Colonic mucosa (tissue), 4 donors: ENCODE measurements at regions not wholly inside any gene's neighbourhood (a gene's known extent, or its start where the extent isn't known, plus 50 kb on each side); places are given as distances from the start of the nearest gene placed in this dataset.

Experiments used
- DNase-seq: peaks from one replicate; pipeline ENCODE4 v3.0.0-alpha.2; 2020
- H3K27ac ChIP-seq: fragments of 200-600 bp; one replicate; pipeline ENCODE4 v1.8.0; 2021
- H3K27me3 ChIP-seq: fragments of 200-600 bp; one replicate; pipeline ENCODE4 v1.8.0; 2021
- H3K36me3 ChIP-seq: fragments of 200-600 bp; one replicate; pipeline ENCODE4 v1.8.0; 2021
- H3K4me1 ChIP-seq: fragments of 200-600 bp; one replicate; pipeline ENCODE4 v1.8.0; 2021; ENCODE audit warnings: mild to moderate bottlenecking
- H3K4me3 ChIP-seq: fragments of 200-600 bp; one replicate; pipeline ENCODE4 v1.8.0; 2021
- H3K9ac ChIP-seq, 2 donors: one replicate each; pipeline ENCODE4 v1.7.0; 2013; ENCODE audit warnings: control low read depth in 2 of 2, low read depth in 2 of 2, low read length in 2 of 2
- H3K9me3 ChIP-seq: fragments of 200-600 bp; one replicate; pipeline ENCODE4 v1.8.0; 2021
- CTCF ChIP-seq: fragments of 200-600 bp; IDR thresholded peaks from one replicate; pipeline ENCODE4 v1.8.0; 2022; ENCODE audit warnings: antibody characterized with exemption, mild to moderate bottlenecking
- intact Hi-C: fragments of 100-400 bp; cut with DNase I; formaldehyde crosslinking; loops from one replicate; pipeline ENCODE4 v1.14.1; 2022
- donor health status: healthy.
- donor health status: DM: no; HTN: no; CAD: no.
- donor health status: DM: no; HTN: no; CAD: no.

- intact Hi-C loops, result no loop called here
- no peaks in the 10 kb centered on the region for H3K36me3 ChIP-seq
- no peak overlapping the region for H3K4me3 ChIP-seq
- H3K27ac ChIP-seq, result no peak overlapping the region
- no peaks in the 10 kb centered on the region for H3K4me1 ChIP-seq
- DNase-seq, result no peak
- H3K9me3 ChIP-seq, result no peaks in the 10 kb centered on the region
- TF ChIP-seq CTCF, result no peak
- no peaks in the 10 kb centered on the region for H3K27me3 ChIP-seq
- no peak overlapping the region for H3K9ac ChIP-seq
Observed at GRCh38 chr20:24328901-24329300, 140.5 kb upstream of the SYNDIG1 start.

- Histone ChIP-seq H3K4me1 (no peaks in the 10 kb centered on the region), H3K9ac (no peak overlapping the region), H3K36me3 (no peaks in the 10 kb centered on the region), H3K9me3 (no peaks in the 10 kb centered on the region), H3K4me3 (no peak overlapping the region), H3K27me3 (no peaks in the 10 kb centered on the region), H3K27ac (no peak overlapping the region)
- intact Hi-C loops, result no loop called here
- no peak for DNase-seq
- no peak for TF ChIP-seq CTCF
Observed at GRCh38 chr20:24321973-24322372, 147.5 kb upstream of the SYNDIG1 start.

GRCh38 chr20:24318569-24319352 is 150.7 kb upstream of the SYNDIG1 start:
- Histone ChIP-seq H3K36me3 (no peaks in the 10 kb centered on the region), H3K4me3 (no peak overlapping the region), H3K4me1 (no peaks in the 10 kb centered on the region), H3K27ac (no peak overlapping the region), H3K9me3 (no peaks in the 10 kb centered on the region), H3K27me3 (no peaks in the 10 kb centered on the region), H3K9ac (no peak overlapping the region)
- intact Hi-C loops, result no loop called here
- TF ChIP-seq CTCF, result no peak
- no peak for DNase-seq

GRCh38 chr20:24317224-24317623 is 152.2 kb upstream of the SYNDIG1 start:
- intact Hi-C loops, result no loop called here
- no peaks in the 10 kb centered on the region for H3K27me3 ChIP-seq
- no peak overlapping the region for H3K4me3 ChIP-seq
- H3K36me3 ChIP-seq, result no peaks in the 10 kb centered on the region
- H3K9me3 ChIP-seq, result no peaks in the 10 kb centered on the region
- no peak for TF ChIP-seq CTCF
- no peak overlapping the region for H3K27ac ChIP-seq
- no peaks in the 10 kb centered on the region for H3K4me1 ChIP-seq
- H3K9ac ChIP-seq, result no peak overlapping the region
- no peak for DNase-seq

GRCh38 chr20:24316731-24317130 is 152.7 kb upstream of the SYNDIG1 start:
- Histone ChIP-seq H3K27me3 (no peaks in the 10 kb centered on the region), H3K4me3 (no peak overlapping the region), H3K9ac (no peak overlapping the region), H3K9me3 (no peaks in the 10 kb centered on the region), H3K4me1 (no peaks in the 10 kb centered on the region), H3K27ac (no peak overlapping the region), H3K36me3 (no peaks in the 10 kb centered on the region)
- intact Hi-C loops, result no loop called here
- DNase-seq, result no peak
- TF ChIP-seq CTCF, result no peak
